Non-pigmented ciliary epithelial cell (primary cell): ENCODE measurements at regions not wholly inside any gene's neighbourhood (a gene's known extent, or its start where the extent isn't known, plus 50 kb on each side); places are given as distances from the start of the nearest gene placed in this dataset.

Source experiments
- DNase-seq: peaks from one replicate; pipeline ENCODE4 v3.0.0-alpha.2; 2010; ENCODE audit warnings: low read depth

DNA sequence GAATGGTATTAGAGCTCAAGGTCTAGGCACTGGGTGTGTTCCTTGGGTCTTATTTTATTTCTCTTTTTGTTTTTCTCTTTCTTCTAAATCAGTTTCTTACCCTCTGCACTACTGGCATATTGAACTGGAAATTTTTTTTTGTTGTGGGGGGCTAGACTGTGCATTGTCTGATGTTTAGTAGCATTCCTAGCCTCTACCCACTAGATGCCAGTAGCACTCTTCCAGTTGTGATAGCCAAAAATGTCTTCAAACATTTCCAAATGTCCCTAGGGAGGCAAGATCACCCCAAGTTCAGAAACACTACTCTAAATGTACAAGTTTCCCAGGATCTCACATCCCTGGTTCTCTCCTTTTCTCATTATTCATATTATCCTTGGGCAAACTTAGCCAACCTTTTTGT is 69.8 kb upstream of the AMOT start:
- DNase-seq: no peak

GRCh38 chrX:112901869-112902725 is 61.5 kb upstream of the AMOT start:
- DNase-seq: no peak

GRCh38 chrX:112896051-112896450 is 55.4 kb upstream of the AMOT start:
- no peak for DNase-seq
